SW480 (cell line): ENCODE measurements at regions not wholly inside any gene's neighbourhood (a gene's known extent, or its start where the extent isn't known, plus 50 kb on each side); places are given as distances from the start of the nearest gene placed in this dataset.

ENCODE experiments used
- DNase-seq: peaks from one replicate; pipeline ENCODE4 v3.0.0-alpha.2; 2016; ENCODE audit warnings: low spot score

DNA sequence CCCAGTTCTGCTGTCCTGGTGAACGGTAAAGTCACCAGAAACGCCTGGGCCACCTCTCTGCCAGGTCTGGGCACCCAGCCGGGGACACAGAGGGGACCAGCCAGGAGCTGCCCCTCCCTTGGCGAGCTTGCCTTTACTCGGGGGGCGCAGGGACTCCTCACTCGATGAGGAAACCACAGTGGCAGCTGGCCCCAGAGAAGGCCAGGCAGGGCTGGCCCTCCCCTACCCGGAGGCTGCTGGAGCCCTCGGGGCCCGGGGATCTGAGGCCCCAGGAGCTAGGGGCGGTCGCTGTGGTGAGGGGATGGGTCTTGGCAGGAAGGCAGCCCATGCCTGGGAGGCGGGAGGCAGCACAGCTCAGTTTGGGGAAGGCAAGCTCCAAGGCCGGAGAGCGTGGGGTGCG lies 80.4 kb upstream of the SLCO4A1 start:
- DNase-seq: no peak

GRCh38 chr20:62562831-62563230 lies 79.5 kb upstream of the SLCO4A1 start:
- DNase-seq: no peak

DNA sequence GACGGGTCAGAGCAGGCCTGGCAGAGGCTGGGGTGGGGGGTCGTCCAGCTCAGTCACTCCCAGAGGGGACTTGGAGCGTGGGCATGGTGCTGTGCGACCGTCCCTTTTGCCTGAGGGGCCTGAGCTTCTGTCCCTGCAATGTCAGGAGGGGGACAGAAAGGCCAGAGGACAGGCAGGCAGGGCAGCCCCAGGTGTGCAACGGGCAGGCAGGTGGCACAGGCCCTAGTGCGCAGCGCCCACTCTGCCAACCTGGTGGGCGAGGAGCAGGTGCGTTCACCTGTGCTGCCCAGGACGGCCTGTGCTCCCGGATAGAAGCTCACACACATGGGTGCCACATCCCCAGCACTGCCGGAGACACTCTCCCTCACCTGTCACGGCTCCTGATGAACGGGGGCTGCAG lies 78.7 kb upstream of the SLCO4A1 start:
- DNase-seq: no peak

DNA sequence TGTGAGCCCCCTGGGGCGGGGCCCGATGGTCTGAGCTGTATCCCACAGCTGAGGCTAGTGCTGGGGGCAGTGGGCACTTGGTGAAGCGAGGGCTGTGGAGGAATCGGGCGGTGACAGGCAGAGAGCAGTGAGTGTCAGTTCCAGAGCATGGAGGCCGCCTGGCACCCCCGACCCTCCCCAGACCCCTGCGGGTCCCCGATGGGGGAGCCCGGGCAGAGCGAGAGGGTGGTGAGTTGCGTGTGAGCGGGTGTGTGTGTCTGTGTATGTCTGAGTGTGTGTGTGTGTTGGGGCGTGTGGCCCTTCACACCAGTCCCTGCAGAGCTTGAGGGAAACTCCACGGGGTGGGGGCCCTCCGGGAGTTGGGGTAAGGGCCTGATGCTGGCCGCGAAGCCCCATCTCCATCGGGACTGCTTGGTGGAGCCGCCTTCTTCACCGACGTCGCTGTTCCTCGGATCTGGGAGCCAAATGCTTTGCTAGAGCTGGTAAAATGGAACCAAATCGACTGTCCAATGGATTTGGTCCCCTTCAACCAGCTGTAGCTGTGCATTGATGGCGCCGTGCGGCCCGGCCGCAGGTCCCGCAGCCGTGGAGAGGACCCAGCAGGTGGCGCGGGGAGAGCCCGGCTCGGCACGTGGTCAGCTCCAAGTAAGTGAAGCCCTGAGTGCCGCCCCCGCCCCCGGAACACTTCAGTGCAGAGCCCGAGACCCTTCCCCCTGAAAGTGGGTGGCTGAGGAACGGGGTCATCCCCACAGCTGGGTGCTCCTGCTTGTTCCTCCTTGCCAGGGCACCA lies 77.7 kb upstream of the SLCO4A1 start:
- no peak for DNase-seq

- no peak for DNase-seq
These were observed 76.0 kb upstream of the SLCO4A1 start for GRCh38 chr20:62566266-62566665.

- no peak for DNase-seq
These were observed 75.5 kb upstream of the SLCO4A1 start for GRCh38 chr20:62566771-62567170.

GRCh38 chr20:62567246-62568044 lies 74.9 kb upstream of the SLCO4A1 start:
- DNase-seq: no peak

DNA sequence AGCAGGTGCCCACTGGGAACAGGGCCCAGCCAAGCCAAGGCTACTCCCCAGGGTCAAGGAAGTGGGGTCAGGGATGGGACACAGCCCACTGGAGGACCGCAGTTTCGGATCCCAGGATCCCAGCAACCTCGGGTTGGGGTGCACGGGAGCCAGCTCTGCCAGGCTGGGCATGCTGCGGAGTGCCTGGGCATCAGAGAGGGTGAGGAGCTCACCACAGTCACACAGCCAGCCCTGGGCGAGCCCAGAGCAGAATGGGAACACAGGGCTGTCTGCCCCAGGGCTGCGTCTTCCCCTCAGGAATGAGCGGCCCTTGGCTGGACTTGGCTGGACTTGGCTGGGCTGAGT lies 74.3 kb upstream of the SLCO4A1 start:
- DNase-seq: no peak

DNA sequence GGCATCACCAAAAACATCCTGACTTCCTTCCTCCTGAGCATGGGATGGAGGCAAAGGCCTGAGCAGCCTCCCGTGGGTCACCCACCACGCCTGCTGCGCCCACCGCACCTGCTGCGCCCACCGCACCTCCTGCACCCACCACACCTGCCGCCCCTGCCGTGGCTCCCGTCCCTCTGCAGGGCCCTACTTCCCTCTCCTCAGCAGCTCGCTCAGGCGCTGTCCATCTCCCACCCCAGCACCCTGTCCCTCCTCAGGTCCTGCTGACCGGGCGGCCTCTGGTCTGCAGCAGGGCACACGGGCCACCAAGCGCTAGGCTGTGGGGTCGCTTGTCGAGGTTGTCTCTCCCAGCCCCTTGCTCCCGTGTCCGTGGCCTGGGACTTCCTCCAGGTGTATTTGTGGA lies 72.7 kb upstream of the SLCO4A1 start:
- DNase-seq: no peak

DNA sequence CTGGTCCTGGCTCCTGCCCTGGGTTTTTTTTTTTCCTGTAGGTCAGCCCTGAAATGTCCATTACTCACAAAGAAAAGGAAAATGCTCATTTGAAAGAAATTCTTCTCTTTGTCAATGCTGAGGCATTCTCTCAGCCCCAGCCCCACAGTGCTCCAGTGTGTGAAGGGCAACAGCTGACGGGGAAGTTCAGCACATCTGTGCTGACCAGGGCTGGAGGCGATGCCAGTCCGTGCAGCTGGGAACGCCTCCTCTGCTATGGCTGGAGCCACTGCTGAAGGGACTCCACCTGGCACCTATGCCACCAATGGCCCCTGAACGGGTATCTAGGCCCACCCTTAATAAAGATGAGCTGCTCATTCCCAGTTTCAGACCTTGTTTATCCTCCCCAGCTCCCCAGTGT lies 71.9 kb upstream of the SLCO4A1 start:
- DNase-seq: no peak

GRCh38 chr20:62570897-62571668 lies 71.2 kb upstream of the SLCO4A1 start:
- DNase-seq: no peak

DNA sequence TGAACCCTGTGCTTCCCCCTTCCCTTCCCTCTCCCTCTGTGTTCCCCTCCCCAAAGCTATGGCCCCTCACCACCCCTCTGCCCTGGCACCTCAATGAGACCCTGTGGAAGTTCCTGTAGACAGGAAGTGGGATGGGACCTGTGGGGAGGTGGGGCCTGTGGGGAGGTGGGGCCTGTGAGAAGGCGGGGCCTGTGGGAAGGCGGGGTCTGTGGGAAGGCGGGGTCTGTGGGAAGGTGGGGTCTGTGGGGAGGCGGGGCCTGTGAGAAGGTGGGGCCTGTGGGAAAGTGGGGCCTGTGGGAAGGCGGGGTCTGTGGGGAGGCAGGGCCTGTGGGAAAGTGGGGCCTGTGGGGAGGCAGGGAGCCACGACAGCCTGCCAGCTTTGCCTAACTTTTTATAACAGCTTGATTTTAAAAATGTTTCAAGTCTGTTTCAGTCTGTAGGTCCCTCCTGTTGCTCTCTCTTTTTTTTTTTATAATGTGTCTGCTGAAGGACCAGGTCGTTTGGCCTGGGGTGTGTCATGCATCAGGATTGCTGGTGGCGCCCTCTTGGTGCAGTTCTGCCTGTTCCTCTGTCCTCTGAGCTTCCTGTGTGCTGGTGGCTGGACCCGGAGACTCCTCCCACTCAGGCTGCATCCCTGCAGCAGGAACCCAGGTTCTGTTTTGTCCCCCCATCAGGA lies 70.5 kb upstream of the SLCO4A1 start:
- peak; percentile 69 for DNase-seq

DNA sequence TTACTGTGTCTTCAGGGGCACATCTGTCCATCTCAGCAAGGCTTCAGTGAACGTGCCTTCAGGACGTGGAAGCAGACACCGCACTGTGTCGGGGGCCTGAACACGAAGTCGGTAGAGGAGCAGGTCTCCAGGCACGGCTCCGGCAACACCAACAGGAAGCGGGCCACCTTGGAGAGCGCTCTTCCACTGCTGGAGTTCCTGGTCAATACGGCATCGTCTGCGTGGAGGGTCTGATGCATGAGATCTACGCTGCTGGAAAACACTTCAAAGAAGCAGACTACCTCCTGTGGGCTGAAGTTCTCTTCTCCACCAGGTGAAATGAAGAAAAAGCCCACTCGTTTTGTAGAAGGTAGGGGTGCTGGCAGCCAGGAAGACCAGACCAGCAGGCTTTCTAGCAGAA lies 69.3 kb upstream of the SLCO4A1 start:
- no peak for DNase-seq

DNA sequence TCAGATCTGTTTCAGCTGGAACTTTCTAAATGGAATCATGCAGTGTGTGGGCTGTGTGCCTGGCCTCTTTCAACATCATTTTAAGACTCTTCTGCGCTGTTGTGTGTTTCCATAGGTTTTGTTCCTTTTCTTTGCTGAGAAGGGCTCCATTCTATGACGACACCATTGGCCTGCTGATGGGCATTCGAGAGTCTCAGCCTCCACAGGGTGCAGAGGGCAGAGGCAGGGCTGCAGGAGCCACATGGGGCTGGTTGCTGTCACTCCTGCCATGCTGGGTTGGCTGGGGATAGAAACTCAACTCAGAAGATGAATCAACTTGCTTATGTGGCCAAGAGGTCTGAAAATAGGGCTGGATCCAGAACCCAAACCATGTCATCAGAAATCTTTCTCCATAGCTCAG lies 68.5 kb upstream of the SLCO4A1 start:
- no peak for DNase-seq

DNA sequence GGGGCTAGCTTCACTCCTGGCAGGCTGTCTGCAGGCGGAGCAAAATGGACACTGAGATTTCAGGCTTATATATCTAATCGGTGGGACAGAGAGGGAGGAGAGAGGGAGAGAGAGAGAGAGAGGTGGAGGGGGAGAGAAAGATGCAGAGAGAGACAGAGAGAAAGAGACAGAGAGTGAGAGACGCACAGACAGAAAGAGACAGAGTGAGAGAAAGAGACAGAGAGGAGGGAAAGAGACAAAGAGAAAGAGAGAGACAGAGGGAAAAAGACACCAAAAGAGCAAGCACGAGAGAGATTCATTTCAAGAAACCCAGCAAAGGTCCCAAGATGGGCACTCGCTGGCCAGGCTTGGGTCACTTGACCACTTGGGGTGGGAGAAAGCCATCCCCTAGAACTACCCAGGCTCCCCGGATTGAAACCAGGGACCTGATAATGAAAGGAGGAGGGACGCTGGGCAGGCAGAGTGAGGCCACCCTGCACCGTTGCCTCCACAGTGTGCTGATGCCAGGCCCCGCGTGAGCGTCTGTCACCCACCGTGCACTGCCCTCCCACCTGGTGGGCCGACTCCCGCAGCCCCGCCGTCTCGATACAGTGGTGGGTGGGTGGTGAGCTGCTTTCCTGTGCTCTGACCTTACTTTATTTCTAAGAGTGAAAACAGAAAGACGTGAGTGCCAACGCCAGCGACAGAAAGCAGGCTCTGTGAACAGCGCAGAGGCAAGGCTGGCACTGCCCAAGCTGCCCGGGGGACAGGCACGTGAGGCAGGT lies 67.9 kb upstream of the SLCO4A1 start:
- DNase-seq: no peak

DNA sequence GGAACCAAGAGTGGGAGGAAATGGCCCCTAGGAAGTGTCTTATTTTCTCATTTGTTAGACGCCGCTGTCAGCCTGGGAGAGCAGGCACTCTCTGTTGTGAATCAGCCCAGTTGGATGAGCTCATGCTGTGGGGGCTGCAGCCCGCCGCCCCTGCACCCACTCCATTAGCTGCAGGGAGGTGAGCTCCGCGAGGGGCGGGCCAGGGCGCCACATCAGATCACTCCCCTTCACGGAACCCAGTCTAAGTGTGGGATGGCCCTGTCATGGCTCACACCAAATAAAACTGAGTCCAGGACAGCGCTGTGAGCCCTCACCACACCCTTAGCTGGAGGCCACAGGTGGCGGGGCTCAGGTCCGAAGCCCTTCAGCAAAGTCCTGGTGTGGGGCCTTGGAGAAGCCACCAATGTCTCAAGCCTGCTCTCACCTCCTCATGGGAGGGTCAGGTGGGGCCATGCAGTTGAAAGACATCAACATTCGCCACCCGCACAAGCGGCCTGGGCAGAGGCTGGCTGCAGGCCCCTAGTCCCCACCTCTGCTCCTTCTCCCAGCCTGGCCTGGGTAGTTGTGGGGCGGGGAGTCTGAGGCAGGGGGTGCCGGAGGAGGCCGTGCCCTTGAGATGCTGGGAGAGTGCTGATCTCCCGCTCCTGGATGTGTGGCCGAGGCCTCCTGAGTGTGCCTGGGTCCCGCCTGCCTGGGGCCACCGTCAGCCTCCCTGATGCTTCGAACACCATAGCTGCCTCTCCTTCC lies 66.2 kb upstream of the SLCO4A1 start:
- DNase-seq: no peak

GRCh38 chr20:62576815-62577489 lies 65.4 kb upstream of the SLCO4A1 start:
- DNase-seq: no peak

DNA sequence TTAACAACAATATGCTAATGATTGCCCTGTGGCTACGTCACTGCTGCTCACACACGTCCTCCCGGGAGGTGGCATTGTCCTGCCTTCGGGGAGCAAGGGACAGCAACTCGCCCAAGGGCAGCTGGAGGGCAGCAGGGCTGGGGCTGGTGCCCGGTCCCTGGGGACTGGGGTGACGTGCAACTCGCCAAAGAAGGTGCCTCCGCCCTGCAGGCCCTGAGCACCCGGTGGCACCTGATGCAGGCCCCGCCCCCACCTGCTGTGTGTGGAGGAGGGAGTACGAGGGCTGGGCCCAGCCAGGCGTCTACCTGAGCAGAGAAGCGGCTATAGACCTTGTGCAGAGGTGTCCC lies 64.8 kb upstream of the SLCO4A1 start:
- peak; percentile 94 for DNase-seq

DNA sequence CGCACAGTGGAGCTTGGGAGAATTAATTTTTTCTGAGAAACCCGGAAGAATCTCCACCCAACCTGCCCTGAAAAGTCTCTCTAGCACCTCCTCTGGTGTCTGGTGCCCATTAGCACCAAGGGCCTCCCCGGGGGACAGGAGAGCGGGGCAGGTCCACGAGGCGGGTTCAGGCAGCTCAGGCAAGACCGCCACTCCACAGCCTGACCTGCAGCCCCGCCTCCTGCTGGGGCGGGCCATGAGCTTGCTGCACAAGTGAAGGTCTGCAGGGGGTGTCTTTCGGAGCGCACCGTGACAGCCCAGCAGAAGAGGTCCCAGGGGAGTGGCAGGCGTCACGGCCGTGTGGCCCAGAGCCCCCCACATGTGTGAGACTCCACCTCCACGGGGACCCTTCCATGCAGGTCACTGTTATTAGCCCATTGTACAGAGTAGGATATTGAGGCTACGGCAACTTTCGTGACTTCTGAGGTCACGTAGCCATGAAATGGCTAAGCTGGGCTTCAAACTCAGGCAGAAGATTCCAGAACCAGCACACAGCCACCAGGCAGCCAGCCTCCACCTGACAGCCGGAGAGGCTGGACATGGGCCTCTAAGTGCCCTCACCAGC lies 63.9 kb upstream of the SLCO4A1 start:
- DNase-seq: peak; percentile 49

DNA sequence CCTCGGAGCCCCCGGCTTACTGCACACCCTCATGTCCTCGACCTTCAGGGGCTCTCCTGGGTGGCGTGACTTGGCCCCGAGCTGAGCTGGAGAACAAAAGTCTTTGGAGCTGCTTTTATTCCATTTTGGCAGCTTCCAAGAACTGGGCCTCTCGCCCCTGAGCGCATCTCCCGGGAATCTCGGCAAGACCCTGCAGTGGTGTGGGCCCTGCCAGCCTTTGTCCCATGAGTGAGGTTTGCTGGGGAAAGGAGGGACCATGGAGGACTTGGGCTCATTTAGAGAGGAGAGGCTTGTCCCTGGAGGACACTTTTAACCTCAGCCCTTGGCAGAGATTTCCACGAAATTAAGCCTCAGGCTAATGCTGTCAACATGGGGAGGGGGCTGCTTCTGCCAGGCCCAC lies 62.3 kb upstream of the SLCO4A1 start:
- no peak for DNase-seq
